SU-DHL-6 (cell line): ENCODE measurements at regions not wholly inside any gene's neighbourhood (a gene's known extent, or its start where the extent isn't known, plus 50 kb on each side); places are given as distances from the start of the nearest gene placed in this dataset.

ENCODE experiments used
- H2AFZ ChIP-seq: fragments of 200-600 bp; sonication (generic); 2 replicates; pipeline ENCODE4 v1.6.1; 2014; ENCODE audit warnings: low read depth, mild to moderate bottlenecking, moderate library complexity, mixed read lengths, antibody characterized with exemption, low read length; ENCODE audit not compliant: severe bottlenecking
- H3F3A ChIP-seq: fragments of 200-600 bp; shearing (Covaris generic); 2 replicates; pipeline ENCODE4 v1.6.0; 2016; ENCODE audit warnings: antibody characterized with exemption, mild to moderate bottlenecking; ENCODE audit not compliant: insufficient read depth
- H3K27ac ChIP-seq: fragments of 200-600 bp; sonication (generic); 2 replicates; pipeline ENCODE4 v1.5.1; 2016; ENCODE audit warnings: low read depth, mild to moderate bottlenecking, low read length, moderate library complexity, mixed read lengths
- H3K27me3 ChIP-seq: fragments of 200-600 bp; sonication (generic), shearing (Covaris generic); 2 replicates; pipeline ENCODE4 v1.6.0; 2014; ENCODE audit warnings: mild to moderate bottlenecking, low read length
- H3K36me3 ChIP-seq: fragments of 200-600 bp; sonication (generic); 2 replicates; pipeline ENCODE4 v1.6.1; 2014; ENCODE audit warnings: mild to moderate bottlenecking, low read length, mixed read lengths
- H3K4me2 ChIP-seq: fragments of 300-600, 200-600 bp; shearing (Covaris generic), sonication (generic); 2 replicates; pipeline ENCODE4 v1.6.0; 2014; ENCODE audit warnings: low read length, low read depth, mild to moderate bottlenecking; ENCODE audit not compliant: poor library complexity, severe bottlenecking
- H3K4me3 ChIP-seq: fragments of 200-600 bp; sonication (generic); 2 replicates; pipeline ENCODE4 v1.5.1; 2014; ENCODE audit warnings: antibody characterized with exemption, low read length, mild to moderate bottlenecking, mixed read lengths; ENCODE audit not compliant: insufficient read depth, poor library complexity, severe bottlenecking
- H3K79me2 ChIP-seq: fragments of 200-600 bp; sonication (generic); 2 replicates; pipeline ENCODE4 v1.6.1; 2014; ENCODE audit warnings: mild to moderate bottlenecking, low read length, moderate library complexity; ENCODE audit not compliant: insufficient read depth
- H3K9ac ChIP-seq: fragments of 200-600 bp; sonication (generic); 2 replicates; pipeline ENCODE4 v1.7.0; 2014; ENCODE audit warnings: mild to moderate bottlenecking, low read length
- H3K9me2 ChIP-seq: fragments of 200-600 bp; sonication (generic); replicated peaks from 2 replicates; pipeline ENCODE4 v1.6.1; 2014; ENCODE audit warnings: low read length; ENCODE audit not compliant: insufficient read depth
- H3K9me3 ChIP-seq: fragments of 200-600 bp; sonication (generic); 2 replicates; pipeline ENCODE4 v1.6.1; 2014; ENCODE audit warnings: low read length, mixed read lengths; ENCODE audit not compliant: insufficient read depth
- H4K20me1 ChIP-seq: fragments of 200-600 bp; sonication (generic); 2 replicates; pipeline ENCODE4 v1.6.1; 2014; ENCODE audit warnings: low read depth, mild to moderate bottlenecking, antibody characterized with exemption, low read length, moderate library complexity, mixed read lengths
- CTCF ChIP-seq: fragments of 200-600 bp; sonication (generic); IDR thresholded peaks from one replicate; pipeline ENCODE4 v1.5.1; 2017; ENCODE audit warnings: antibody characterized with exemption, mild to moderate bottlenecking, low read length, moderate library complexity; ENCODE audit not compliant: insufficient read depth, poor library complexity, severe bottlenecking
- EZH2phosphoT487 ChIP-seq: fragments of 200-600 bp; sonication (generic), shearing (Covaris generic); conservative IDR thresholded peaks from 2 replicates; pipeline ENCODE4 v1.6.1; 2018; ENCODE audit warnings: mild to moderate bottlenecking, antibody characterized with exemption, low read length, moderate library complexity, mixed read lengths

DNA sequence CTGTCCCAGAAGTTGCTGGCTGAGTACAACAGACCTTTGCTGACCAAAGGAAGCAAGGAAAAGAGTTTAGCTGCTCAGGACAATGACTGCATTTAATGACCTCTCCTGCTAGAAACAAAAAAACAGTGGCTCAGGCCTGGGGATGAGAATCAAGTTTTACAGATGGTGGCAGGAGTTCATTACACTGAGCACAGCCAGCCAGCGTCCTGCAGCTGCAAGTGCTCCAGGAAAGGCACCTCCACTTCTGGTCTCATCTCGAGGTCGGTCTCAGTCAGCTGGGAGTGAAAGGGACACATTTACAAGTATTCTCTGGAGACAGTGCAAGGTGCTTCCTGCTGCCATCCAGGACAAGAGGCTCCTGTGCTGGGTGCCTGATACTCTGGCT is 362.7 kb downstream of the THBS2 start:
- TF ChIP-seq CTCF (no peak), EZH2phosphoT487 (no peak)
- Histone ChIP-seq H3K9ac (no peak overlapping the region), H3K4me2 (no peak overlapping the region), H3K27ac (no peak overlapping the region), H4K20me1 (no peaks in the 10 kb centered on the region), H3K36me3 (no peaks in the 10 kb centered on the region), H2AFZ (no peak overlapping the region), H3K4me3 (no peak overlapping the region), H3K79me2 (no peaks in the 10 kb centered on the region), H3K9me2 (no peaks in the 10 kb centered on the region), H3K27me3 (no peaks in the 10 kb centered on the region), H3F3A (no peaks in the 10 kb centered on the region), H3K9me3 (no peaks in the 10 kb centered on the region)

DNA sequence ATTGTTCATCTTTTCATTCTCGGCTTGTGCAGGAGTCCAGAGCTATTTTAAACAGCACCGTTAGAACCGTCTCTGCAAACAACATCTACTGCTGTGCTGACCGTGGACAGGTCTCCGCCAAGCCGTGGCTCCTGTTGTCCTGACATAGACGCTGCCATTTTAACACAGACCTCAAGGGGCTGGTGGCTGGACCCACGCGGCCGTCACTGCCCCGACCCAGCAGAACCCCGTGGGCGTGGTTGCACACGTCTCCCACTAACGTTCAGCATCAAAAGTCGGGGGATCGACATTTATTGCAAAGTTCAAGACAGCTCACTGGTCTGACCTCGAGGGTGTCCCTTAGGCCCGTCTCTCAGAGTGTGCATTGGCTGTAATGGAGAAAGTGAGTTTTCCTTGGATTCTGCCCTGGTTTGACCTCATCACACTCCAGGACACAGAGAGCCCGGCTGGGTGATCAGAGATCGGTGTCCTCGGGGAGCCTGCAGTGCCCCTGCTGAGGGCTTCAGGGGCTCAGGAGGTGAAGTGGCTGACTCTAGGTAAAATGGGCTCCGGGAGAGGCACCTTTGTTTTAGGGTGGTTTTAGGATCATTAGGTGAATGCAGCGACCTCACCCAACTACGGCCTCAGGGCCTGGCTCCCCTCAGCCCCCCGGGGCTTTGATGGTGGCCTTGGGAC is 363.2 kb downstream of the THBS2 start:
- H3K4me2 ChIP-seq, result no peak overlapping the region
- no peaks in the 10 kb centered on the region for H3K27me3 ChIP-seq
- no peak overlapping the region for H3K4me3 ChIP-seq
- H3K9me2 ChIP-seq, result no peaks in the 10 kb centered on the region
- TF ChIP-seq EZH2phosphoT487 (no peak), CTCF (no peak)
- no peaks in the 10 kb centered on the region for H3K36me3 ChIP-seq
- H3K9ac ChIP-seq, result no peak overlapping the region
- H3K9me3 ChIP-seq, result no peaks in the 10 kb centered on the region
- no peak overlapping the region for H2AFZ ChIP-seq
- no peak overlapping the region for H3K27ac ChIP-seq
- no peaks in the 10 kb centered on the region for H4K20me1 ChIP-seq
- no peaks in the 10 kb centered on the region for H3F3A ChIP-seq
- H3K79me2 ChIP-seq, result no peaks in the 10 kb centered on the region

DNA sequence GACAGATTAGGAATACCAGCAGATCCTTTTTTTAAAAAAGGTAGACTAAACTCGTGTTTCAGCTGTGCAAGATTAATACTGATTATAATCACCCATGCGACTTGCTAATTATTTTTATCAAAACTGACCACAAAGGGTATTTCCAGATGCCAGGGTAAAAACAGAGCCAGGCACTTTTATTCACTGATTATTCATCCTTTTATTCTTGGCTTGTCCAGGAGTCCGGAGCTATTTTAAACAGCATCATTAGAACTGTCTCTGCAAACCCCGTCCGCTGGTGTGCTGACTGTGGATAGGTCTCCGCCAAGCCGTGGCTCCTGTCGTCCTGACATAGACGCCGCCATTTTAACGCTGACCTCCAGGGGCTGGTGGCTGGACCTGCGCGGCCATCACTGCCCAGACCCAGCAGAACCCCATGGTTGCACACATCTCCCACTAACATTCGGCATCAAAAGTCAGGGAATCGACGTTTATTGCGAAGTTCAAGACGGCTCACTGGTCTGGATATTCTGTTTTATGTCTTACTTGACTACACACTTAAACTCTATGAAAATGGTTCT is 364.8 kb downstream of the THBS2 start:
- Histone ChIP-seq H3K9me2 (no peaks in the 10 kb centered on the region), H3K79me2 (no peaks in the 10 kb centered on the region), H2AFZ (no peak overlapping the region), H3K9ac (no peak overlapping the region), H3K36me3 (no peaks in the 10 kb centered on the region), H3K4me2 (no peak overlapping the region), H3K4me3 (no peak overlapping the region), H3K27me3 (no peaks in the 10 kb centered on the region), H3K9me3 (no peaks in the 10 kb centered on the region), H4K20me1 (no peaks in the 10 kb centered on the region), H3F3A (no peaks in the 10 kb centered on the region), H3K27ac (no peak overlapping the region)
- TF ChIP-seq CTCF, result no peak
- TF ChIP-seq EZH2phosphoT487, result no peak
